ENCODE measurements at regions not wholly inside any gene's neighbourhood (a gene's known extent, or its start where the extent isn't known, plus 50 kb on each side); places are given as distances from the start of the nearest gene placed in this dataset.

- Histone ChIP-seq H3K9me3 (ENCODE audit: control insufficient read depth in 2 of 2, low read length in 2 of 2) (no peaks in the 10 kb centered on the region), H3K27me3 (ENCODE audit: control insufficient read depth, insufficient read depth, low read length) (no peaks in the 10 kb centered on the region), H3K36me3 (ENCODE audit: control insufficient read depth, insufficient read depth, low read length) (no peaks in the 10 kb centered on the region), H3K4me1 (ENCODE audit: control insufficient read depth, insufficient read depth, low read length, poor library complexity, severe bottlenecking) (no peaks in the 10 kb centered on the region), H3K4me3 (ENCODE audit: low read depth, low read length) (no peak overlapping the region), H3K27ac (ENCODE audit: insufficient read depth, low read length, poor library complexity, severe bottlenecking) (no peak overlapping the region)
- Mint-ChIP-seq H3K27ac (no peak overlapping the region), H3K4me1 (no peaks in the 10 kb centered on the region), H3K27me3 (peaks cover 4% of the 10 kb centered on the region), H3K36me3 (peaks cover 3% of the 10 kb centered on the region), H3K4me3 (peak overlapping the region in 1 of 4 donors; percentile 2), H3K9me3 (no peaks in the 10 kb centered on the region)
- ATAC-seq (ENCODE audit: low read depth in 2 of 2) (no peak), DNase-seq (no peak)
Observed at GRCh38 chr14:104359969-104360442, 219.6 kb upstream of the C14orf180 start.

GRCh38 chr14:104360501-104360900, 219.1 kb upstream of the C14orf180 start:
- Histone ChIP-seq H3K4me3 (ENCODE audit: low read depth, low read length) (no peak overlapping the region), H3K27me3 (ENCODE audit: control insufficient read depth, insufficient read depth, low read length) (no peaks in the 10 kb centered on the region), H3K4me1 (ENCODE audit: control insufficient read depth, insufficient read depth, low read length, poor library complexity, severe bottlenecking) (no peaks in the 10 kb centered on the region), H3K27ac (ENCODE audit: insufficient read depth, low read length, poor library complexity, severe bottlenecking) (no peak overlapping the region), H3K36me3 (ENCODE audit: control insufficient read depth, insufficient read depth, low read length) (no peaks in the 10 kb centered on the region), H3K9me3 (ENCODE audit: control insufficient read depth in 2 of 2, low read length in 2 of 2) (no peaks in the 10 kb centered on the region)
- DNase-seq (no peak), ATAC-seq (ENCODE audit: low read depth in 2 of 2) (no peak)
- Mint-ChIP-seq H3K9me3 (no peaks in the 10 kb centered on the region), H3K27ac (peak overlapping the region in 1 of 3 donors; percentile 72), H3K4me1 (no peaks in the 10 kb centered on the region), H3K4me3 (no peak overlapping the region), H3K27me3 (peaks cover 4% of the 10 kb centered on the region), H3K36me3 (peaks cover 5% of the 10 kb centered on the region)

GRCh38 chr14:104361101-104361591, 218.4 kb upstream of the C14orf180 start:
- Histone ChIP-seq H3K27me3 (ENCODE audit: control insufficient read depth, insufficient read depth, low read length) (no peaks in the 10 kb centered on the region), H3K36me3 (ENCODE audit: control insufficient read depth, insufficient read depth, low read length) (no peaks in the 10 kb centered on the region), H3K27ac (ENCODE audit: insufficient read depth, low read length, poor library complexity, severe bottlenecking) (no peak overlapping the region), H3K4me3 (ENCODE audit: low read depth, low read length) (no peak overlapping the region), H3K4me1 (ENCODE audit: control insufficient read depth, insufficient read depth, low read length, poor library complexity, severe bottlenecking) (no peaks in the 10 kb centered on the region), H3K9me3 (ENCODE audit: control insufficient read depth in 2 of 2, low read length in 2 of 2) (no peaks in the 10 kb centered on the region)
- no peak overlapping the region for H3K27ac Mint-ChIP-seq
- H3K36me3 Mint-ChIP-seq = peaks cover 5% of the 10 kb centered on the region
- ATAC-seq (ENCODE audit: low read depth in 2 of 2) (no peak), DNase-seq (no peak)
- peaks cover 4% of the 10 kb centered on the region for H3K27me3 Mint-ChIP-seq
- no peaks in the 10 kb centered on the region for H3K4me1 Mint-ChIP-seq
- no peaks in the 10 kb centered on the region for H3K9me3 Mint-ChIP-seq
- no peak overlapping the region for H3K4me3 Mint-ChIP-seq

GRCh38 chr14:104361921-104362681, 217.5 kb upstream of the C14orf180 start:
- Mint-ChIP-seq H3K9me3 (peaks cover 0 to 3% (median 0%) of the 10 kb centered on the region in 7 donors), H3K36me3 (peaks cover 5% of the 10 kb centered on the region), H3K27me3 (peaks cover 4% of the 10 kb centered on the region), H3K27ac (peak overlapping the region in 1 of 3 donors; percentile 38), H3K4me3 (no peak overlapping the region), H3K4me1 (no peaks in the 10 kb centered on the region)
- DNase-seq = no peak
- H3K36me3 ChIP-seq (ENCODE audit: control insufficient read depth, insufficient read depth, low read length) = no peaks in the 10 kb centered on the region
- no peak for ATAC-seq (ENCODE audit: low read depth in 2 of 2)
- H3K4me1 ChIP-seq (ENCODE audit: control insufficient read depth, insufficient read depth, low read length, poor library complexity, severe bottlenecking) = no peaks in the 10 kb centered on the region
- H3K4me3 ChIP-seq (ENCODE audit: low read depth, low read length) = no peak overlapping the region
- H3K27me3 ChIP-seq (ENCODE audit: control insufficient read depth, insufficient read depth, low read length) = no peaks in the 10 kb centered on the region
- no peak overlapping the region for H3K27ac ChIP-seq (ENCODE audit: insufficient read depth, low read length, poor library complexity, severe bottlenecking)
- H3K9me3 ChIP-seq (ENCODE audit: control insufficient read depth in 2 of 2, low read length in 2 of 2) = no peaks in the 10 kb centered on the region

- Mint-ChIP-seq H3K9me3 (peaks cover 0 to 3% (median 0%) of the 10 kb centered on the region in 7 donors), H3K27ac (peak overlapping the region in 1 of 3 donors; percentile 38), H3K4me3 (no peak overlapping the region), H3K27me3 (peaks cover 4% of the 10 kb centered on the region), H3K36me3 (peaks cover 5% of the 10 kb centered on the region), H3K4me1 (no peaks in the 10 kb centered on the region)
- Histone ChIP-seq H3K36me3 (ENCODE audit: control insufficient read depth, insufficient read depth, low read length) (no peaks in the 10 kb centered on the region), H3K27me3 (ENCODE audit: control insufficient read depth, insufficient read depth, low read length) (no peaks in the 10 kb centered on the region), H3K4me3 (ENCODE audit: low read depth, low read length) (no peak overlapping the region), H3K4me1 (ENCODE audit: control insufficient read depth, insufficient read depth, low read length, poor library complexity, severe bottlenecking) (no peaks in the 10 kb centered on the region), H3K9me3 (ENCODE audit: control insufficient read depth in 2 of 2, low read length in 2 of 2) (no peaks in the 10 kb centered on the region), H3K27ac (ENCODE audit: insufficient read depth, low read length, poor library complexity, severe bottlenecking) (no peak overlapping the region)
- no peak for DNase-seq
- ATAC-seq (ENCODE audit: low read depth in 2 of 2) = no peak
Observed at GRCh38 chr14:104362761-104363605, 216.6 kb upstream of the C14orf180 start.

GRCh38 chr14:104363891-104364760, 215.4 kb upstream of the C14orf180 start:
- no peaks in the 10 kb centered on the region for H3K27me3 ChIP-seq (ENCODE audit: control insufficient read depth, insufficient read depth, low read length)
- H3K27ac ChIP-seq (ENCODE audit: insufficient read depth, low read length, poor library complexity, severe bottlenecking) = no peak overlapping the region
- H3K27me3 Mint-ChIP-seq = peaks cover 4% of the 10 kb centered on the region
- no peak overlapping the region for H3K4me3 Mint-ChIP-seq
- no peaks in the 10 kb centered on the region for H3K9me3 ChIP-seq (ENCODE audit: control insufficient read depth in 2 of 2, low read length in 2 of 2)
- H3K4me3 ChIP-seq (ENCODE audit: low read depth, low read length) = no peak overlapping the region
- peaks cover 0 to 3% (median 0%) of the 10 kb centered on the region in 7 donors for H3K9me3 Mint-ChIP-seq
- peaks cover 5% of the 10 kb centered on the region for H3K36me3 Mint-ChIP-seq
- no peaks in the 10 kb centered on the region for H3K4me1 Mint-ChIP-seq
- H3K27ac Mint-ChIP-seq = peak overlapping the region in 1 of 3 donors; percentile 69
- H3K36me3 ChIP-seq (ENCODE audit: control insufficient read depth, insufficient read depth, low read length) = no peaks in the 10 kb centered on the region
- no peak for ATAC-seq (ENCODE audit: low read depth in 2 of 2)
- DNase-seq = no peak
- no peaks in the 10 kb centered on the region for H3K4me1 ChIP-seq (ENCODE audit: control insufficient read depth, insufficient read depth, low read length, poor library complexity, severe bottlenecking)

GRCh38 chr14:104364830-104365229, 214.7 kb upstream of the C14orf180 start:
- Mint-ChIP-seq H3K4me3 (no peak overlapping the region), H3K4me1 (no peaks in the 10 kb centered on the region), H3K36me3 (peaks cover 5% of the 10 kb centered on the region), H3K27me3 (peaks cover 4% of the 10 kb centered on the region), H3K9me3 (peaks cover 0 to 3% (median 0%) of the 10 kb centered on the region in 7 donors), H3K27ac (no peak overlapping the region)
- DNase-seq (no peak), ATAC-seq (ENCODE audit: low read depth in 2 of 2) (no peak)
- no peaks in the 10 kb centered on the region for H3K36me3 ChIP-seq (ENCODE audit: control insufficient read depth, insufficient read depth, low read length)
- H3K27ac ChIP-seq (ENCODE audit: insufficient read depth, low read length, poor library complexity, severe bottlenecking) = no peak overlapping the region
- H3K4me3 ChIP-seq (ENCODE audit: low read depth, low read length) = no peak overlapping the region
- no peaks in the 10 kb centered on the region for H3K9me3 ChIP-seq (ENCODE audit: control insufficient read depth in 2 of 2, low read length in 2 of 2)
- no peaks in the 10 kb centered on the region for H3K4me1 ChIP-seq (ENCODE audit: control insufficient read depth, insufficient read depth, low read length, poor library complexity, severe bottlenecking)
- no peaks in the 10 kb centered on the region for H3K27me3 ChIP-seq (ENCODE audit: control insufficient read depth, insufficient read depth, low read length)
